GM12878 (cell line): ENCODE measurements at regions not wholly inside any gene's neighbourhood (a gene's known extent, or its start where the extent isn't known, plus 50 kb on each side); places are given as distances from the start of the nearest gene placed in this dataset.

Source experiments
- CBFB ChIP-seq: IDR thresholded peaks from 2 replicates; pipeline ENCODE4 v1.6.1; 2016; ENCODE audit warnings: antibody characterized with exemption, low read depth
- HCFC1 ChIP-seq: fragments of 150-350 bp; IDR thresholded peaks from 2 replicates; pipeline ENCODE4 v1.6.1; 2014; ENCODE audit warnings: low read length
- KAT2A ChIP-seq: conservative IDR thresholded peaks from 2 replicates; pipeline ENCODE4 v1.6.1; 2011; ENCODE audit warnings: low read depth, low read length; ENCODE audit not compliant: control insufficient read depth
- KLF5 ChIP-seq: fragments of 450-650 bp; IDR thresholded peaks from 2 replicates; pipeline ENCODE4 v1.6.1; 2014; ENCODE audit warnings: mild to moderate bottlenecking; ENCODE audit not compliant: partially characterized antibody
- MYB ChIP-seq: fragments of 150-350 bp; IDR thresholded peaks from 2 replicates; pipeline ENCODE4 v1.6.1; 2014; ENCODE audit warnings: mild to moderate bottlenecking, low read depth, low read length, borderline replicate concordance
- NFIC ChIP-seq: IDR thresholded peaks from 2 replicates; pipeline ENCODE4 v1.6.1; 2012; ENCODE audit warnings: low read depth, mild to moderate bottlenecking, inconsistent platforms, low read length, moderate library complexity
- RELB ChIP-seq: fragments of 450-650 bp; IDR thresholded peaks from 2 replicates; pipeline ENCODE4 v1.6.1; 2017; ENCODE audit warnings: low read depth, mild to moderate bottlenecking, moderate library complexity
- SMAD1 ChIP-seq: fragments of 450-650 bp; IDR thresholded peaks from 2 replicates; pipeline ENCODE4 v1.6.1; 2018; ENCODE audit warnings: mild to moderate bottlenecking, low read depth; ENCODE audit not compliant: partially characterized antibody
- ZBTB11 ChIP-seq: fragments of 450-650 bp; formaldehyde crosslinking; IDR thresholded peaks from 2 replicates; pipeline ENCODE4 v1.5.0; 2022; ENCODE audit warnings: mild to moderate bottlenecking, missing genetic modification characterization
- ZNF274 ChIP-seq: IDR thresholded peaks from one replicate; pipeline ENCODE4 v1.8.0; 2011; ENCODE audit not compliant: insufficient read length, insufficient read depth

- TF ChIP-seq RELB (no peak), HCFC1 (no peak), KLF5 (no peak), NFIC (no peak), ZBTB11 (no peak), SMAD1 (no peak), ZNF274 (no peak), CBFB (no peak), KAT2A (no peak), MYB (no peak)
- TF ChIP-seq, all 136 proteins: peak for 0
Observed at GRCh38 chr3:181915551-181915950, 203.8 kb downstream of the SOX2 start (continued).
